ENCODE measurements at regions not wholly inside any gene's neighbourhood (a gene's known extent, or its start where the extent isn't known, plus 50 kb on each side); places are given as distances from the start of the nearest gene placed in this dataset.

DNA sequence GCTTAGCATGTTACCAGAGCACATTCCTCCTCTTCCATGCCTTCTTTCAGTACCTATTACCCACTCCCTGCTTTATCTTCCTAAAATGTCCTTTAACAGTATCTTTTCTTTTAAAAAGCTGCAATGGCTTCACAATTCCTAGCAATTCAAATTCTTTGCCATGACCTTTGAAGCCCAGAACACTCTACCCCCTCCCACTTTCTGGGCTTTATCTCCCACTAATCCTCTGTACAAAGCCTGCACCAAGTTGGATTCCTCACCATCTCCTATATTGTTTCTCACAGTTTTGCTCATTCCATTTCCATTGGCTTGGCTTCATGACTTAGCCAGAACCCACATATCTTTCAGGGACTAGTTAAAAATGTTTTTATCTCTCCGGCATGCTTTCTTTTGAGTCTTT lies 80.9 kb downstream of the FAM76B start:
- TF ChIP-seq, protein P1, sequence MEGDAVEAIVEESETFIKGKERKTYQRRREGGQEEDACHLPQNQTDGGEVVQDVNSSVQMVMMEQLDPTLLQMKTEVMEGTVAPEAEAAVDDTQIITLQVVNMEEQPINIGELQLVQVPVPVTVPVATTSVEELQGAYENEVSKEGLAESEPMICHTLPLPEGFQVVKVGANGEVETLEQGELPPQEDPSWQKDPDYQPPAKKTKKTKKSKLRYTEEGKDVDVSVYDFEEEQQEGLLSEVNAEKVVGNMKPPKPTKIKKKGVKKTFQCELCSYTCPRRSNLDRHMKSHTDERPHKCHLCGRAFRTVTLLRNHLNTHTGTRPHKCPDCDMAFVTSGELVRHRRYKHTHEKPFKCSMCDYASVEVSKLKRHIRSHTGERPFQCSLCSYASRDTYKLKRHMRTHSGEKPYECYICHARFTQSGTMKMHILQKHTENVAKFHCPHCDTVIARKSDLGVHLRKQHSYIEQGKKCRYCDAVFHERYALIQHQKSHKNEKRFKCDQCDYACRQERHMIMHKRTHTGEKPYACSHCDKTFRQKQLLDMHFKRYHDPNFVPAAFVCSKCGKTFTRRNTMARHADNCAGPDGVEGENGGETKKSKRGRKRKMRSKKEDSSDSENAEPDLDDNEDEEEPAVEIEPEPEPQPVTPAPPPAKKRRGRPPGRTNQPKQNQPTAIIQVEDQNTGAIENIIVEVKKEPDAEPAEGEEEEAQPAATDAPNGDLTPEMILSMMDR (IDR thresholded peaks at IDR 0.05): no peak
- TF ChIP-seq POLR2A (IDR thresholded peaks at IDR 0.05): no peak
